ACHN (cell line): ENCODE measurements at regions not wholly inside any gene's neighbourhood (a gene's known extent, or its start where the extent isn't known, plus 50 kb on each side); places are given as distances from the start of the nearest gene placed in this dataset.

Source experiments
- DNase-seq: peaks from one replicate; pipeline ENCODE4 v3.0.0-alpha.2; 2015
- in situ Hi-C: cut with HindIII; loops from 2 replicates; pipeline ENCODE4 v1.10.0; 2017; ENCODE audit warnings: low sequenced_read_pairs, low pct_ligation_motif_present, low pct_unique_long_range_greater_than_20kb

DNA sequence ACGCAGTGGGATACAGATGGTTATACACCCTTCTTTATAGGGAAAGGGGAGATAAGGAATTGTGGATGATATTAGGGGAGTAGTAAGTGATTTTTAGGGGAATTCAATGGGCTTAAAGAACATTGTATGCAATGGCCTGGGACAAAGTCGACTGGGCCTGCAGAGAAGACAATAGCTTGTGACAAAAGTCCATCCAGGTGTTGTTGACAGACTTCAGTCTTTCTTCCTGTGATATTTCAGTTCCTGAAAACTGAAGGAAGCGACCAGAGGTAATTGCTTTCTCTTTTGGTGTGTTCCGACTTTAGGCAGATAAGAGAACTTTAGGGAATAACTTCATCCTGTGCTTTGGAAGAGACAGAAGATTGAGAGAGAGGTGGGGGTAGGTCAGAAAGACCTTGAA is 83.1 kb upstream of the NEUROD1 start:
- DNase-seq: no peak
- in situ Hi-C loops: loop anchor here (25.0 kb wide), 2 partner anchors 149 to 324 kb away; no protein-coding TSS in a partner anchor

DNA sequence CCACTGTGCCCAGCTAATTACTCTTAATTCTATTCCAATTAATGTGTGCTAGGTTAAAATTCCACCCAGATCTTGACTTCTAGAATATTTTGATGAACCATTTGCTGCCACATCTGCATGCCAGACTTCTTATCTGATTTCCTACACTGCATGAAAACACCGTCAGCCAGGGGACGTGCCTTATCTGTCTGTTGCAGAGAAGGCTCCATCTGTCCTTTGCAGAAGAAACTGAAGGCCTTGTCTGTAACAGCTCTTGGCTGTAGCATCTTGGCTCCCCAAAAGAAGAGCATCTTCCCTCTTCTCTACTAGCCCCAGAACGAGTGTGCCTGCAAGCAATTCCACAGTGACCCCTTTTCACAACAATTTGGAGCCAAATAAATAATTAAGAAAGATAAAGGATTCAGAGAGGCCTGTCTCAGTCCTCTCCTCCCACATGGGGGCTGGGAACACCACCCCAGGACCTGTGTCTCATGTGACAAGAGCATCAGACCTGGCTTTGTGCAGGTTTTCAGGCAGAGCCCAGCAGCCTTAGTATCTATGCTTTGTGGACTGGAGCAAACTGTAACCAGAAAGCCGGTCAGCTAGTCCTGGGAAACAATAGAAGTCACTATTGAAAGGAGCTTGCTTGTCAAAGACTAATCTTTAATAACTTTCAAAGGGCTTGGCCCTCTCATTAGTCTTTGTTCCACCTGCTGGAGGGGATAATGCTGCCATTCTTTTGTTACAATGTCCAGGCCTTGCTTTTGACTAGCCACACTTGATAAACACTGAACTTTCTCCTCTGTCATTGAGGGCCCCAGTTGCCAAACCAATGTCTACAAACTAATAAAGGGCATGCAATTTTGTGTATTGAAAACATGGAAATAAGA is 84.0 kb upstream of the NEUROD1 start:
- in situ Hi-C loops: loop anchor here (25.0 kb wide), 2 partner anchors 148 to 323 kb away; no protein-coding TSS in a partner anchor
- DNase-seq: no peak

DNA sequence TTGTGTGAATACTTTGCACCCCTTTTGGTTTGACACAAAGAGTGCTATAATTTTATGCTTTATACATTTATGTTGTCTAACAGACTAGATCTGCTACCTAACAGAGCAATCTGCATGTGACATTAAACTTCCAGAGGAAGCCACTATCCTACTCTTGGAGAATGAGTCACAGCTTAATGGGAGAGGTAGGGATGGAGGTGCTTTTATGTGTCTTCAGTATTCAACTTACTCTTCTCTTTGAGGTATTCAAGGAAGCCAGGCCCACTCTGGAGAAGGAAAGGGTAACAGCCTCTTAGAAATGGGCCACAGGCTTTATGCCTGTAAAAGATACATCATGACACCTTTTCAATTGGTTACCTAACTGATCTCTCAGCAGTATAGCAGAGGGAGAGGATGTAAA is 85.8 kb upstream of the NEUROD1 start:
- in situ Hi-C loops: loop anchor here (25.0 kb wide), 2 partner anchors 146 to 321 kb away; no protein-coding TSS in a partner anchor
- DNase-seq: no peak

DNA sequence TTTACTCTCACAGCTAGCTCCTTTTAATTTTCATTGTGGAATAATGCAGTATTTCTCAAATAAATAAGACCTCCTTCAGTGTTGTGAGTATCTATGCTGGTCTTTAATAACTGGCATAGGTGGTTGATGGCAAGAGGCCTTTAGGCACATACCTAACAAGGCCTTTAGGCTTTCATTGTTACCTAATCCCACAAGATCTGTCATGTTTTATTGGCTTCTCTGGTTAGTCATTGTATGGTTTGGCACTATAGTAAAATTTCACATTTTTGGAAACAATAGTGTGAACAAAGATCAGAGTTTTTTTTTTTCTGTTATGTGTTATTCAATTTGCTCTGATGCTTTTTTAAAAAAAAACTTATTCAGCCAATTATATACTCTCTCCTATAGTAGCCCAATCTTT is 89.8 kb upstream of the NEUROD1 start:
- in situ Hi-C loops: loop anchor here (25.0 kb wide), 2 partner anchors 142 to 317 kb away; no protein-coding TSS in a partner anchor
- no peak for DNase-seq

DNA sequence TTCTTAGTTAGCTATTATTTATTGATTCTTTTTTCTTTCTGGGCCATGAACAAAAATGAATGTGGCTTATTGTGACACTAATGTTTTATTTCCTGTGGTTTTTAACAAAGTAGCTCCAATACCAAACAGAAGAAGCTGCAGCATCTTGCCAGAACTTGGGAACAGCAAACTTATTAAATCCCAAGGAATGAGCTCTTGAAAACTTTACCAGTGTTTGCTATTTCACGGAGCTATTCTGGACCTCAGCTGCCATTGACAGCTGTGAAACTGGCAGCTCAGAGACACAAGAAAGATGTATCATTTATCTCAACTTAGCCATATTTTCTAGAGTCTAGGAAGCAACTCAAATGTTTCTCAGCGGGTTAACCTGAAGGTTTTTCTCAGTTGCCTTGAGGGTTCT is 91.0 kb upstream of the NEUROD1 start:
- in situ Hi-C loops: loop anchor here (25.0 kb wide), 2 partner anchors 141 to 316 kb away; no protein-coding TSS in a partner anchor

DNA sequence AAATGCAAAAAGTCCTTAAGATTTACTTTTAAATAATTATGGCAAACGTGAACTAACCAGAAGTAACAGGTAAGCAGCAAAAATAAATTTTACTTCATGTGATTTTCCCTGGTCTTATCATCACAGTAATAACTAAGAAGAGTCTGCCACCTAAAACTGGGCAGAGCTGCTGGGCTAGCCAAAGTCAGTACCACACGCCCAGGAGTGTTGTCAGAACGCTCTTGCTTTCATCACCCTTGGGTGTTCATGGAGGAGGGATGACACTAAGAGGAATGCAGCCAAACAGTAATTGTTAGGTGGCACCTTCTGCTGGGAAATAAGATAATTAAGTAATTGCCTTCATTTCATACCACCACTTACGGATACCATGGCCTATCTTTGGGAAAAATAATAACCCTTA is 92.0 kb upstream of the NEUROD1 start:
- in situ Hi-C loops: loop anchor here (25.0 kb wide), 2 partner anchors 140 to 315 kb away; no protein-coding TSS in a partner anchor

More for the DNA sequence above, 91.0 kb upstream of the NEUROD1 start:
- DNase-seq: no peak

DNA sequence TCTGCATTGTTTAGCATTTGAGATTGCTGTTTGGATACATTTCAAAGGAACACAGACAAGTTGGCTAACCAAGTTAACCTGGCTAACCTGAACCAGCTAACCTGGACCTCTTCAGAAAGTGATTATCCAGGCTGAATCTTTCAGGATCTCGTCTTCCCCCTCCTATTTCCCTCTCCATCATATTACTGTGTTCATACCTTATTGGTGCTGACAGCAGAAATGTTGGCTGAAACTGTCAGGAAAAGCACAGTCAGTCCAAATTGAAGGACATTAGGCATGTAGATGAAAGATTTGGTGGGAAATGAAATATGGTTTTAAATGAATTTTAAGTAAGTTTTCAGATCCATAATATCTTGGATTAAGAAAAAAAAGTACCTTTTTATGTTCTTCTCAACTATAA is 92.5 kb upstream of the NEUROD1 start:
- no peak for DNase-seq
- in situ Hi-C loops: loop anchor here (25.0 kb wide), 2 partner anchors 140 to 315 kb away; no protein-coding TSS in a partner anchor

More for the DNA sequence above, 92.0 kb upstream of the NEUROD1 start:
- no peak for DNase-seq

DNA sequence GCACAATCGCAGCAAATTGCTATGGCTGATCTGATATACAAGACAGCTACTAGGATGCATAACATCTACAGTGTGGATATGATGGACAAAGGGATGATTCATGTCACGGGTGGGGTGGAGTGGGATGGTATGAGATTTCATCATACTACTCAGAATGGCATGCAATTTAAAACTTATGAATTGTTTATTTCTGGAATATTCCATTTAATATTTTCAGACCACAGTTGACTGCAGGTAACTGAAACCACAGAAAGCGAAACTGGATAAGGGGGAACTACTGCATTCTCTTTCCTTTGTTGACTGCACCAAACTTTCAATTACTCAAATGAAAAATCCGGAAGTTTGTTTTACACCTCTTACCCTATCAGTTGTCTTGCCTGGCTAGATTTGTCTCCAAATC is 94.4 kb upstream of the NEUROD1 start:
- in situ Hi-C loops: loop anchor here (25.0 kb wide), 2 partner anchors 138 to 313 kb away; no protein-coding TSS in a partner anchor

DNA sequence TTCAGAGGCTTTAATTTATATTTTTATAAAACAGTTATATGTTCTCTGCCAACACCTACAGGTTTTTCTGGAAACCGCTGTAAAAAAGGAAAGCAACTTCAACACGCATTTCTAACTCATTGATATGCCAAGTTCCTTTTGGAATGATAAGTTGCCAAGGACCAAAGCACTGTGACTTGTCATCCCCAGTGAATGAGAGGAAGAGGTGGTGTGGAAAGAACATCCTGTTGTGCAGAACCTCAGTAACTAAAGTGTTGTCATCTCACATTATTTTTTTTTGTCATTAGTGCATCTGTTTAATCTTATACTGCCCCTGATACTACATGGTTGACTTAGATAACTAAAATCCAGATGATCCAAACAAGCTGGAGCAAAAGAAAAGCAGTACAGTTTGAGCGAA is 96.0 kb upstream of the NEUROD1 start:
- in situ Hi-C loops: no loop called here
- DNase-seq: no peak

More for the DNA sequence above, 94.4 kb upstream of the NEUROD1 start:
- DNase-seq: no peak

DNA sequence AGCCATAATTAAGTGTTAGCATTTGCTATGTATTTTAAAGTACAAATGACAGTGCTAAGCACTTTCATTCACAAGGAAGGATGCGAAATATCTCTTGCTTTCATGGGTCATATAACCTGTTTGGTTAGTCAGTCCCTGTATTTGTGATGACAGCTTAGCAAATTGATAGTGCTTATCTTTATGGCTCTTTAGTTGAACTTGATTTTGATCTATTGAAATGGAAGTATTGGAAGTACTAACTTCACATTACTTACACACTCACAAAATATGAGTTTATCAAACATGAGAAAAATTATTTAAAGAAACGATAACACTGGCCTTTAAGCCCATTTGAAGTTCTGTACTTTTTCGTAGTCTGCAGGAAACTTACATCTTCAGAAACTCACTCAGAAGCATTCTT is 97.4 kb upstream of the NEUROD1 start:
- in situ Hi-C loops: no loop called here
- no peak for DNase-seq

DNA sequence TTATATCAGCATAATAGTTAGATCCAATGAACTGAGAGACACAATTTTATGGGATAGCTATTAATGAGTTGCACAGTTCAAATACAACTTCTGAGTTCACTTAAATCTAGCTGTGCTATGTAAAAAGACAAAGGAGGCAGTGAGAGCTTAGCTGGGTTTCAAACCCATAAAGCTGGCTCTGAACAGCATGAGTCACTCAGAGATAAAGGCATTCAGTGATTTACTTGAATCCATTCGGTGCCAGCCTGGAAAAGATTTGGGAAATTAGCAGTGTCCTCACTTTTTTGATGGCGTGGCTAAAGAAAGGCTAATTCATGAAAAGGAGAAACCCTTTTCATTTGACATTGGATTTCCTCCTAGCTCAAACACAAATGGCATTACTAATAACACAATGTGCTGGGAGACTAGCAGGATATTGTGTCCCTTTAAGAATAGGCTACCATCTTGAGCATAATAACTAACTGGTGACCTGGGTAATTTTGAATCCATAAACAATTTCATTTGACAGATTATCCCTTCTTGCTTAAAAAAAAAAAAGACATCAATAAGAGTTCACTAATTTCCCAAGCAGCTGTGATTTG is 98.4 kb upstream of the NEUROD1 start:
- in situ Hi-C loops: no loop called here
- no peak for DNase-seq

DNA sequence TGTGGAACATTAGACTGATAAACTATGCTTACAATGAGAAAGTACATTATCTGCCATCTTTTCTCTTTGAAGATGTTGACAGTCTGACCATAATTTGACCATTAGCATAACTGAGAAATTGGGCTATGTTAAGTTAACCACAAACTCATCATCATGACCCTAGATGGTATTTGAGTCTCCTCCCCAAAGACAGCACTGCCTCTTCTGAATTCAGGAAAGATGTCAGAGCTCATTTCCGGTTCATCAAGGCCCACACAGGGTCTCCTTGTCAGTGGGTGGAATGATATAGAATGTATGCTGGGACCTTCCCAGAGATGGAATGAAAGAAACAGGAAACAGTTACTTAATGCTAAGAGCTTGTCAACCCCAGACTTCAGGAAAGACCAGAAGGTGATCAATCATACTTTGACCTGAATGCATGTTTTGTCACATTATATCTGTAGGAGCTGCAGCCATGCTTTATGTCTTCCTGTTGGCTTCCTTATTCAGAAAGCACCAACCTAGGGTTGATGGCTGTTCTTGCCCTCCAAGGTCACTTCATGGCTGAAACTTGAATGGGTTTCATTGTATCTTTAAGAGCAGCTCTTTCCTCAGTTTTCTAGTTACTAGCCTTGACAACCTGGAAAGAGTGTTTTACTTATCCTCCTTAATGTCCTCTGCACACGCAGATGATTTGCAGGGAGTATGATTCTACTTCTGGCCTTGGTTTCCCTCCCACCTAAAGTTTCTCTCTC is 99.1 kb upstream of the NEUROD1 start:
- DNase-seq: no peak
- in situ Hi-C loops: no loop called here

DNA sequence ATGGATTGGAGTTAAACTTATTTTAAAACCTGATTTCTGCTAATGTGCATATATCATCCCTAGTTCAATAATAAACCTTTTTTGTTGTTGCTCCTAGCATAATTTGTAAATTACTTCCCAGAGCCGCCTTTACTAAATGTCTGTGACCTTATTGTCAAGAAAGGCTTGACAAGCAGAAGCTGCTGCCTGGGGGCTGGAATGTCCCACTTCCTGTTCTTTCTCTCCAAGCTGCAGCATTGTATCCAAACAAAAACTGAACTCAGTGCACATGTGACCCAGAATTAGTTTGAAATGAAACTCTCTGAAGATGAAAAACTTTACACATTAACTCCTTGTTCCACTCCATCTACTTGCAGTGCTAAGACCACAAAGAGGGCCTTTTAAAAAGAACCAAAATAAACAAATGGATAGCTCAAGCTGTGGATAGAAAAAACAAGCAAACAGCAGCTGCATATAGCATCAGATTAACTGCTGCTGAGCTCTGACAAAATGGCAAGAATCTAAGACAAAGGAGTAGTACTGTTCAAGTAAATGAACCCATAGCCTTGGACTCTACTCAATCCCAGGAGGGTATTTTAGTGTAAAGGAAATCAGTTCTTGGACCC is 99.8 kb upstream of the NEUROD1 start:
- peak; percentile 75 for DNase-seq
- in situ Hi-C loops: no loop called here

DNA sequence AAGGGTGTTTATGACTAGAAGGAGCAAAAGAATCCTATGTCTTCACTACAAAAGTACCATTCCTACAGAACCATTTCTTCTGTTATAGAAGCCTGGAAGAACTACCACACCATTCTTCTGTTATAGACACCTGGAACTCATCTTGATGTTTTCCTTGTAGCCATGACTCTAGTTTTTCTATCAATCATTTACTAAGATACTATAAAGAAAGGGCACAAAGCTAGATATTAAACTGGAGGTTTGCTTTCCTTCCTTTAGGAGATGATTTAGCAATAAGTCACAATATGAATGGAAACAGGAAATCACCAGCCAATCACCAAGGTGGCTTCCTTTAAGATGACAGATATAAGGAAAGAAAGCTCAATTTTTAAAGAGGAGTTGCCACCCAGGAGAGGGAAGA is 100.3 kb upstream of the NEUROD1 start:
- in situ Hi-C loops: no loop called here
- peak; percentile 78 for DNase-seq

DNA sequence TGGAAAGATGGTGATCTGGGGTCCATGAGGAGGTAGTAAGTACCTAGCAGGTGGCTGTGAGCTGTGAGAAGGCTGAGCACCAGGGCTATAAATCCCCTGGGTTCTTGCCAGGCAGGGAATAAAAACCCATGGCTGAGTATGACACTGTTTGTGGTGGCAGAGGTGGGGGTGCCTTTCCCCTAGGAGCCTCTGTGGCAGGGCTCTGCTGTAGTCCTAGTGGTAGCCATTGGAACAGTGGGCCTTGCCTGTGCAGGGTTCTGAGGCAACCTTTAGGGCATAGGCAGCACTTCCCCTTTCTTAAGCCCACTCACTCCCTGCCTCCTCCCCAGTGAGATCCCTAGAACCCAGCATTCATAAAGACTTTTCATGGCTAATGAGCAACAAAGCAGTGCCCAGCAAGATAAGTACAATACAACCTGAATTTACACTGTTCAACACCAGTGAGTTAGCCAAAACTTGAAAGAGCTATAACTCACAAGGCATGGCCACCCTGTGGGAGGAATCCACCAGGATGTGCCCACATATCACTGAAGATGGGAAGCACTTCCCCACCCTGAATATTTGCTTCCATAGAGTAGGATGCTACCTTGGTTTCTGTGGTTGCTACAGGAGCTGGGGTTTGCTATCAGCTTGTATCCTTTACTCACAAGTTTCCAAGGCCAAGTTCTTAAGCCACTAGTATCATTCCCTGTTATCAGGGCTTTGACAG is 100.9 kb upstream of the NEUROD1 start:
- peak; percentile 46 for DNase-seq
- in situ Hi-C loops: no loop called here

DNA sequence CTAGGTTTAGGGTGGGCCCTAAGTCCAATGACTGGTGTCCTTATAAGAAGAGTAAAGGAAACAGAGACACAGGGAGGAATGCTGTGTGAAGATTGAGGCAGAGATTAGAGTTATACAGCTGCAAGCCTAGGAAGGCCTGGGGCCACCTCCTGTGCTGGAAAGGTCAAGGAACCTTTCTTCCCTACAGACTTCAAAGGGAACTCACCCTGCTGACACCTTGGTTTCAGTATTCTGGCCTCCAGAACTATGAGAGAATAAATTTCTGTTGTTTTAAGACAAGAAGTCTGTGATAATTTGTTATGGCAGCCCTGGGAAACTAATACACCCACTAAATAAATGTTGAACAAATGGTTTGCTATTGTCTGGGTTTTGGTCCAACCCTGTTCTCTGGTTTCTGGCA is 102.3 kb upstream of the NEUROD1 start:
- in situ Hi-C loops: no loop called here

DNA sequence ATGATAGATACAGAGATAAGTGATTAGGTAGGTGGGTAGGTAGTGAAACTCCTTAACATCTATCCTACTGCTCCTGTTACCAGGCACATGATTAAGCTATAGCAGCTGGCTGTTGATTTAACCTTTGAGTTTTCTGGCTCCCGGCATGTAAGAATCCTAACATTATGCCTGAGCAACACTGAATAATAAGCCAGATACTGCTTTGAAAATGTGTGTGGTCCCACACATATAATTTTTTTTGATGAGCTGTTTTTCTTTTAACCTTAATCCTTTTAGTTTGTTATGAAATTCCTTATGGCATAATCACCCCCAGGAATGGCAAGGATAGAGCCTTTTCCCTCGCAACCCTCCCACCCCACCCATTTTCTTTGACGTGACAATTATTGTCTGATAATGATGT is 104.2 kb upstream of the NEUROD1 start:
- peak; percentile 23 for DNase-seq
- in situ Hi-C loops: no loop called here

More for the DNA sequence above, 102.3 kb upstream of the NEUROD1 start:
- DNase-seq: no peak
